ENCODE measurements at regions not wholly inside any gene's neighbourhood (a gene's known extent, or its start where the extent isn't known, plus 50 kb on each side); places are given as distances from the start of the nearest gene placed in this dataset.

DNA sequence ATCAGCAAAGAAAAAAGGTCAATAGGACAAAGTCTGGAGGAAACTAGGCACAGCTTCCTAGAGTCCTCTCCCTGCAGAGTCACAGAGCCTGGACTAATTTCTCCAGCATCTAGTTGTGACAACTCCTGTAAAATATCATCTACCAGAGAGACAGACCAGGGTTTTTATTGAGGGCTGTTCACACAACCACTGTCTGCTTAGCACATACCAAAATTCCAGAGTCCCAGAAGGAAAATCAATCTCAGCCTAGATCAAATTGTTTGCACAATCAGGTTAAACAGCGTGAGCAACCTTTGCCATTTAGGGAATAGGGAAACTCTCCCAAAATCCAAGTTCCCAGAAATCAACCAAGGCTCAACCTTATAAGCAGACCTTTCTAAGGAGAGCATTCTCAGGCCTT, 190.3 kb downstream of the SYK start:
- no peaks in the 10 kb centered on the region for H3K27me3 ChIP-seq (ENCODE audit: insufficient read depth, poor library complexity, severe bottlenecking)
- TF ChIP-seq, protein P1, sequence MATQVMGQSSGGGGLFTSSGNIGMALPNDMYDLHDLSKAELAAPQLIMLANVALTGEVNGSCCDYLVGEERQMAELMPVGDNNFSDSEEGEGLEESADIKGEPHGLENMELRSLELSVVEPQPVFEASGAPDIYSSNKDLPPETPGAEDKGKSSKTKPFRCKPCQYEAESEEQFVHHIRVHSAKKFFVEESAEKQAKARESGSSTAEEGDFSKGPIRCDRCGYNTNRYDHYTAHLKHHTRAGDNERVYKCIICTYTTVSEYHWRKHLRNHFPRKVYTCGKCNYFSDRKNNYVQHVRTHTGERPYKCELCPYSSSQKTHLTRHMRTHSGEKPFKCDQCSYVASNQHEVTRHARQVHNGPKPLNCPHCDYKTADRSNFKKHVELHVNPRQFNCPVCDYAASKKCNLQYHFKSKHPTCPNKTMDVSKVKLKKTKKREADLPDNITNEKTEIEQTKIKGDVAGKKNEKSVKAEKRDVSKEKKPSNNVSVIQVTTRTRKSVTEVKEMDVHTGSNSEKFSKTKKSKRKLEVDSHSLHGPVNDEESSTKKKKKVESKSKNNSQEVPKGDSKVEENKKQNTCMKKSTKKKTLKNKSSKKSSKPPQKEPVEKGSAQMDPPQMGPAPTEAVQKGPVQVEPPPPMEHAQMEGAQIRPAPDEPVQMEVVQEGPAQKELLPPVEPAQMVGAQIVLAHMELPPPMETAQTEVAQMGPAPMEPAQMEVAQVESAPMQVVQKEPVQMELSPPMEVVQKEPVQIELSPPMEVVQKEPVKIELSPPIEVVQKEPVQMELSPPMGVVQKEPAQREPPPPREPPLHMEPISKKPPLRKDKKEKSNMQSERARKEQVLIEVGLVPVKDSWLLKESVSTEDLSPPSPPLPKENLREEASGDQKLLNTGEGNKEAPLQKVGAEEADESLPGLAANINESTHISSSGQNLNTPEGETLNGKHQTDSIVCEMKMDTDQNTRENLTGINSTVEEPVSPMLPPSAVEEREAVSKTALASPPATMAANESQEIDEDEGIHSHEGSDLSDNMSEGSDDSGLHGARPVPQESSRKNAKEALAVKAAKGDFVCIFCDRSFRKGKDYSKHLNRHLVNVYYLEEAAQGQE (IDR thresholded peaks at IDR 0.05; ENCODE audit: insufficient replicate concordance, low read depth), result no peak
- TF ChIP-seq SPI1 (IDR thresholded peaks at IDR 0.05; ENCODE audit: borderline replicate concordance, low read depth) (no peak), POLR2AphosphoS5 (IDR thresholded peaks at IDR 0.05; ENCODE audit: low read depth) (no peak), GABPA (IDR thresholded peaks at IDR 0.05; ENCODE audit: low read depth) (no peak)
- TF ChIP-seq, protein P2, sequence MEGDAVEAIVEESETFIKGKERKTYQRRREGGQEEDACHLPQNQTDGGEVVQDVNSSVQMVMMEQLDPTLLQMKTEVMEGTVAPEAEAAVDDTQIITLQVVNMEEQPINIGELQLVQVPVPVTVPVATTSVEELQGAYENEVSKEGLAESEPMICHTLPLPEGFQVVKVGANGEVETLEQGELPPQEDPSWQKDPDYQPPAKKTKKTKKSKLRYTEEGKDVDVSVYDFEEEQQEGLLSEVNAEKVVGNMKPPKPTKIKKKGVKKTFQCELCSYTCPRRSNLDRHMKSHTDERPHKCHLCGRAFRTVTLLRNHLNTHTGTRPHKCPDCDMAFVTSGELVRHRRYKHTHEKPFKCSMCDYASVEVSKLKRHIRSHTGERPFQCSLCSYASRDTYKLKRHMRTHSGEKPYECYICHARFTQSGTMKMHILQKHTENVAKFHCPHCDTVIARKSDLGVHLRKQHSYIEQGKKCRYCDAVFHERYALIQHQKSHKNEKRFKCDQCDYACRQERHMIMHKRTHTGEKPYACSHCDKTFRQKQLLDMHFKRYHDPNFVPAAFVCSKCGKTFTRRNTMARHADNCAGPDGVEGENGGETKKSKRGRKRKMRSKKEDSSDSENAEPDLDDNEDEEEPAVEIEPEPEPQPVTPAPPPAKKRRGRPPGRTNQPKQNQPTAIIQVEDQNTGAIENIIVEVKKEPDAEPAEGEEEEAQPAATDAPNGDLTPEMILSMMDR (IDR thresholded peaks at IDR 0.05; ENCODE audit: insufficient read depth, low read length), result no peak
- no peak overlapping the region for H3K27ac ChIP-seq (replicated peaks)
- H3K4me3 ChIP-seq (replicated peaks; ENCODE audit: insufficient read depth, low read length), result no peak overlapping the region
- DNase-seq (ENCODE audit: low read depth in 1 of 2, low spot score in 1 of 2), result no peak

DNA sequence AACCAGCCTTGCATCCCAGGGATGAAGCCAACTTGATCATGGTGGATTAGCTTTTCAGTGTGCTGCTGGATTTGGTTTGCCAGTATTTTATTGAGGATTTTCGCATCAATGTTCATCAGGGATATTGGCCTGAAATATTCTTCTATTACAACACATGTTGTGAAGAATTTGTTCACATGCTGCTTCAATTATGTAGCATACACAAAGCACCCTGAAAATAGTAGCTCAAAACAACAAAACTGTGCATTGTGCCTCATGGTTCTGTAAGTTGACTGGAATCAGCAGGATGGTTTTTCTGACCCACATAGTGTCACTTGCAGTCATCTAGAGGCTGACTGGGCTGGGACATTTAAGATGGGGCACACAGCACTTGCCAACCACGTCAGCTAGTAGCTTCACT, 193.9 kb downstream of the SYK start:
- TF ChIP-seq GABPA (IDR thresholded peaks at IDR 0.05; ENCODE audit: low read depth) (no peak), SPI1 (IDR thresholded peaks at IDR 0.05; ENCODE audit: borderline replicate concordance, low read depth) (no peak), POLR2AphosphoS5 (IDR thresholded peaks at IDR 0.05; ENCODE audit: low read depth) (no peak)
- TF ChIP-seq, protein P1 (IDR thresholded peaks at IDR 0.05; ENCODE audit: insufficient replicate concordance, low read depth), result no peak
- TF ChIP-seq, protein P2 (IDR thresholded peaks at IDR 0.05; ENCODE audit: insufficient read depth, low read length), result no peak
- no peak overlapping the region for H3K4me3 ChIP-seq (replicated peaks; ENCODE audit: insufficient read depth, low read length)
- no peaks in the 10 kb centered on the region for H3K27me3 ChIP-seq (ENCODE audit: insufficient read depth, poor library complexity, severe bottlenecking)
- H3K27ac ChIP-seq (replicated peaks), result no peak overlapping the region
- no peak for DNase-seq (ENCODE audit: low read depth in 1 of 2, low spot score in 1 of 2)

DNA sequence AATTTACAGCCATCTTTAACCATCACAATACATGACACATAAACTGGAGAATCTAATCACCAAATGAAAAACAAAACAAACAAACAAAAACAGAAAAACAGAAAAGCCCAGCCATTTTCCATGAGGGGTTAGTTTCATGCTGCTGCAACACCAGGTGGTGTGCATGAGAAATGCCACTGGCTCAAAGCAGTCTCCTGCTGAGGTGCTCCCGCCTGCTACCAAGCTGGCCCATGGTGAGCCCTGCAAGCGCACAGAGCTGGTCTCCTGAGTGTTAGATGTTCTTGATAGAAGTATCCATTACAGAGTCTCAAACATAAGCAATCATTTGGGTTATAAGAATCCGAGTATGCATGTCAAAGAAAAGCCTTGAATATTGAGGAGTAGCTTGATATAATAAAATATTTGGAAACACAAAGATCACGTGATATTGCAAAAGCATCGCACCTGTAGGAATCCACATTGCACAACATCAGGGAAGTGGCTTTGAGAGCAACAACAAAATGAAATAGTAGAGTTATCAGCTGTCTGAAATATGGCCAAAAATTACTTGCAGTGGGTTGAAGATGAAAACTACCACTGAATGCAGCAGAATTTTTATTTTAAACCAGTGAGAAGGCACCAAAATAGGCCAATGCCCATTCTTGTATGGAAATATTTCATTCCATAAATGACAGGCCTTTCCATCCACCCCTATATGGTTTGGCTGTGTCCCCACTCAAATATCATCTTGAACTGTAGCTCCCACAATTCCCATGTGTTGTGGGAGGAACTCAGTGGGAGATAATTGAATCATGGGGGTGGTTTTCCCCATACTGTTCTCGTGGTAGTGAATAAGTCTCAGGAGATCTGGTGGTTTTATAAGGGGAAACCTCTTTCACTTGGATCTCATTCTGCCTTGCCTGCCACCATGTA, 194.8 kb downstream of the SYK start:
- no peak for DNase-seq (ENCODE audit: low read depth in 1 of 2, low spot score in 1 of 2)
- TF ChIP-seq GABPA (IDR thresholded peaks at IDR 0.05; ENCODE audit: low read depth) (no peak), POLR2AphosphoS5 (IDR thresholded peaks at IDR 0.05; ENCODE audit: low read depth) (no peak), SPI1 (IDR thresholded peaks at IDR 0.05; ENCODE audit: borderline replicate concordance, low read depth) (no peak)
- TF ChIP-seq, protein P2 (IDR thresholded peaks at IDR 0.05; ENCODE audit: insufficient read depth, low read length), result no peak
- TF ChIP-seq, protein P1 (IDR thresholded peaks at IDR 0.05; ENCODE audit: insufficient replicate concordance, low read depth), result no peak
- H3K27ac ChIP-seq (replicated peaks), result no peak overlapping the region

More for the DNA sequence above, 194.8 kb downstream of the SYK start:
- Histone ChIP-seq H3K4me3 (replicated peaks; ENCODE audit: insufficient read depth, low read length) (no peak overlapping the region), H3K27me3 (ENCODE audit: insufficient read depth, poor library complexity, severe bottlenecking) (no peaks in the 10 kb centered on the region)

All from HL-60 (cell line).